ENCODE measurements at regions not wholly inside any gene's neighbourhood (a gene's known extent, or its start where the extent isn't known, plus 50 kb on each side); places are given as distances from the start of the nearest gene placed in this dataset.

DNA sequence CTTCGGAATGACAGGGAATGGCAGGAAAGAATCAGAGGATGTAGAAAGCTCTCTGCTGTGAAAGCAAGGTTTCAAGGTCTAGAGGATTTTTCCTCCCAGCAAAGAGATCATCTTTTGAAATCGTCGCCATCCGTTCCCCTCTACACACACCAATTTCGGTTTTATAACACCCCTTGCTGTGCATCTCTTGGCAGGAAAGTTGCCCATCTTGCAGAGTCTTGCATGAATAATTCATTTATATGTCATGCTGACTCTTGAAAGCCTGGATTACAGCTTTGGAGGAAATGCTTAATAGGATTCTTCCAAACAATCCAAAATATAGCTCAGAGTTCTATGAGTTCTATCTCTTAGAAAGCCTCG lies 262.7 kb downstream of the CHL1 start:
- H3K27me3 Mint-ChIP-seq, result no peaks in the 10 kb centered on the region
- H3K27ac Mint-ChIP-seq, result no peak overlapping the region
- no peaks in the 10 kb centered on the region for H3K36me3 Mint-ChIP-seq (ENCODE audit: low read depth)
- no peak overlapping the region for H3K4me3 Mint-ChIP-seq
- no peaks in the 10 kb centered on the region for H3K4me1 Mint-ChIP-seq
- H3K9me3 Mint-ChIP-seq, result peaks cover 4% of the 10 kb centered on the region
- no peak for ATAC-seq (replicated peaks)

DNA sequence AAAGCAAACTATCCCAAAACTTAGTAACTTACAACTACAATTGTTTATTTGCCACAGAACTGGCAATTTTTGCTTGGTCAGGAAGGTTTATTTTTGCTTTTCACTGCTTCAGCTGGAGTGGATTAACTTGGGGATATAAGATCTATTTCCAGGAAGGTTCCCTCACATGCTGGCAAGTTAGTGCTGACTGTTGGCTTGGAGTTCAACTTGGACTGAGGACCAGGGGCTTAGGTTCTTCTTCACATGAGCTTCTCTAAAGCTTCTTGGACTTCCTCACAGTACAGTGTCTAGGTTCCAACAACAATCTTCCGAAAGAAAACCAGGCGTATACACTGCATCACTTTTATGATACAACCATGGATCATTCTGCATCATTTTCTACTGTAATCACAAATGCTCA lies 264.4 kb downstream of the CHL1 start:
- Mint-ChIP-seq H3K27me3 (no peaks in the 10 kb centered on the region), H3K27ac (no peak overlapping the region), H3K9me3 (peaks cover 4% of the 10 kb centered on the region), H3K4me3 (no peak overlapping the region), H3K36me3 (ENCODE audit: low read depth) (no peaks in the 10 kb centered on the region), H3K4me1 (no peaks in the 10 kb centered on the region)
- ATAC-seq (replicated peaks), result no peak

DNA sequence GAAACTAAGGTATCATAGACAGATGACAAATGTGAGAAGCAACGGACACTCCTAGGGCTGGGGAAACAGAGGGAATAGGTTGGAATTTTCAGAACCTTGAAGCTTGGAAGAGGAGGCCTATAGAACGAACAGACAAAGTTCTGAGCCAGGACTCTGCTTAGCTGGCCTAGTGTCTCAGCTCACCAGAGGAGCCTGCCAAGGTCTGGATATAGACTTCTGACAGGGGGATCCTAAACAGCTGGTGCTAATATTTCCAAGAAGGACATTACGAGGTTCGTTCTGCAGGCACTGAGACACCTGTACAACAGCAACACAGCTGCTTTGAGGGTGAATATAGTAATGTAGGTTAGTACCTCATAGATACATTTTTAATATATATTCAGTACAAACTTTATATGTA lies 266.3 kb downstream of the CHL1 start:
- no peak overlapping the region for H3K27ac Mint-ChIP-seq
- no peak for ATAC-seq (replicated peaks)
- H3K4me1 Mint-ChIP-seq, result no peaks in the 10 kb centered on the region
- no peaks in the 10 kb centered on the region for H3K27me3 Mint-ChIP-seq
- no peak overlapping the region for H3K4me3 Mint-ChIP-seq
- H3K9me3 Mint-ChIP-seq, result peaks cover 4% of the 10 kb centered on the region
- no peaks in the 10 kb centered on the region for H3K36me3 Mint-ChIP-seq (ENCODE audit: low read depth)

DNA sequence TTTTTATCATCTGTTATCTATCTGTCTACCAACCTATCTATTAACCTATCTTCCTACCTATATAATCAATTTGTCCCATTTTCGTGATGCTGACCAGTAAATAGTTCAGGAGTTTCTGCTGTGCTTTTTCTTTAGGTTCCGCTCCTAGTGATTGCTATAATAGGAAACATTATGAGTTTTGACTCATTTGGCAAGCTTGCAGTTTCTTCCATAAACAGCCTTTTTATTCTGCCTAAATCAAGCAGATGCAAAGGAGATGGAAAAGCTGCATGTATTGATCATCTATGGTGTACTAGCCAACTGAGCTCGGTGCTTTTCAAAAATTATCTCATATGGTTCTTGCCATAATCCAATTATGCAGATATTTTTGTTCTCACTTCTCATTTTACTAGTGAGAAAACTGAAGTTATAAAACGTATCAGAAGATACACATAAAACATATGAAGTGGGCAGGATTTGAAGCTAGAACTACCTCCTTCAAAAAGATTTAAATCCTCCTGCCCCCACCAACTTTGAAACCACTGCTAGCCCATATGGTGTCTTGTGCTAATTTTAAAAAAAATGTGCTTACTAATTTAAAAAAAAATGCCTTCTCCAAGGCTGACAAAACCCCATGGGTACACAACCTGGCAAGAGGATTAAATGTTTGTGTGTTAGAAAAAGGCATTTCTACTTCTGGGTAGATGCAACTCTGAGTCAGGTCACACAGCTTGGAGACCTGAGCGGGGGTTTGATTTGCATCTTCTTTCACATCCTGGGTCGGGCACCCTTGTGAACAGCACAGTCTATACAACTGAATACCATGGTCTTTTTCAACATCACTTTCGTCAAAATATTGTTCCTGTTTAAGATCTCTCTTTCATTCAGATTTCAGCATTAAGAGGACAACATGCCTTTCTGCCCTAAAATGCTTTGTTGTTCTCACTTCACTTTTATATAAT lies 267.0 kb downstream of the CHL1 start:
- Mint-ChIP-seq H3K27me3 (no peaks in the 10 kb centered on the region), H3K27ac (no peak overlapping the region), H3K4me3 (no peak overlapping the region), H3K36me3 (ENCODE audit: low read depth) (no peaks in the 10 kb centered on the region), H3K9me3 (peaks cover 4% of the 10 kb centered on the region), H3K4me1 (no peaks in the 10 kb centered on the region)
- ATAC-seq (replicated peaks), result no peak

DNA sequence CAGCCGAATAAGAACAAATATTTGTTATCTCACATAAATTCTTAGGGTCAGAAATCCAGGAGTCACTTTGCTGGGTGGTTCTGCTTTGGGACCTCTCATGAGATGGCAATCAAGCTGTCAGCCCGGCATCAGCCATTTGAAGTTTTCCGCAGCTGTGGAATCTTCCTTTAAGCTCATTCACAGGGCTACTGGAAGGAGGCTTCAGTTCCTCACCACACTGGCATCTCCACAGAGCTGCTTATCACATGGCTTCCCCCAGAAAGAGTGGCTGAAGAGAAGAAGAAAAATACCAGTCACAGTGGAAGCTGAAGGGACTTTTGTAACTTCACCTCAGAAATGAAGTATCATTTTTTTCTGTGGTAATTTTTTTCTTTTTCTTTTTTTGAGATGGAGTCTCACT lies 267.7 kb downstream of the CHL1 start:
- no peaks in the 10 kb centered on the region for H3K4me1 Mint-ChIP-seq
- no peak overlapping the region for H3K4me3 Mint-ChIP-seq
- H3K36me3 Mint-ChIP-seq (ENCODE audit: low read depth), result no peaks in the 10 kb centered on the region
- H3K27ac Mint-ChIP-seq, result no peak overlapping the region
- ATAC-seq (replicated peaks), result no peak
- no peaks in the 10 kb centered on the region for H3K27me3 Mint-ChIP-seq
- peaks cover 3% of the 10 kb centered on the region for H3K9me3 Mint-ChIP-seq

DNA sequence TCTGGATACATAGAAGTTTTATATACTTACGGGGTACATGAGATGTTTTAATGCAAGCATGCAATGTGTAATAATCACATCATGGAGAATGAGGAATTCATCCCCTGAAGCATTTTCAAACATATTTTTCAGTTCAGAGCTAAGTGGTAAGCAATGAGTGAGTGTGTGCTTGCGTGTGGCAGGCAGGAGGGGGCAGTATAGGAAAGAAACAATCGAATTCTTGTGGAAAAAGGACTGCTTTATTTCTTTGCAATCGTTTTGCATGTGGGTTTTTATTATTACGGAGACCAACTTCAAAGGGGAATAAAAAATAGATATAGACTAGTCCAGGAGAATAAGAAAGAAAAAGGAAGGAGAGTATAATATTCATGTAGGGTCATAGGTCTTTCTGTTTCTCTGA lies 271.6 kb downstream of the CHL1 start:
- Mint-ChIP-seq H3K4me1 (no peaks in the 10 kb centered on the region), H3K27me3 (no peaks in the 10 kb centered on the region), H3K36me3 (ENCODE audit: low read depth) (no peaks in the 10 kb centered on the region)

DNA sequence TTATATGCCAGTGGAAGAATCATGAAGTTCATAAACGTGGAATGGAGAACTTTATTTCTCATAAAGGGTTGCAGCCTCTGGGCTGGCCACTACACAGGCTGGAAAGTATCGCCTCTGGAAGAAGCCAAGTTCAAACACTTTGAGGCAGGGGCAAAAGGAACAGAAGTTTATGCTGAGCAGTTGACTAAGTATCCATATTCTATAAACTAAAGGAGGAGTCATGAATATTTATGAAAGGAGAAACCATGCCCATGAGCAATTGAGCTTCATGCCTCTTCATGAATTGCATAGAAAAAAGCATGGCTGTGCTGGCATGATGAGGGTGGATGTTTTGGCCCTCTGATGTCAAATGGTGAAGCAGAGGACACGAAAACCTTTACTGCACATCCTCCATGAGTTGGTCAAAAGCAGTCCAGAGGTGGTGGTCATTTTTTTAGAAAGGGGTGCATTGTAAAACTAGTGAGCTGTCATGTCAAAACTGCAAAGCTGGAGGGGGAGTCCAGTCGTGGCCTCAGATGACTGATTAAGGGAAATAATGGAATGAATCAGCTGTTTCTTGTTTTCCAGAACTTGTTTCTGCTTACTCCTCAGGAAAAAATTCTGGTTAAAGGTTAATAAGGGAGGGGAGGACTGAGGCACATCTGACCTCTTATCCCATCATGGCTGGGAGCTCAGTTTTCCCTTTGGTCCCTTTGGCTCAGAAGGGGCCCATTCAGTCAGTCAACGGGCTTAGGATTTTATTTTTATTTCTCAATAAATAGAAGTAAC lies 276.7 kb downstream of the CHL1 start:
- H3K27me3 Mint-ChIP-seq, result no peaks in the 10 kb centered on the region
- H3K36me3 Mint-ChIP-seq (ENCODE audit: low read depth), result no peaks in the 10 kb centered on the region
- H3K4me3 Mint-ChIP-seq, result no peak overlapping the region
- ATAC-seq (replicated peaks), result no peak
- no peak overlapping the region for H3K27ac Mint-ChIP-seq
- H3K9me3 Mint-ChIP-seq, result peaks cover 15% of the 10 kb centered on the region
- no peaks in the 10 kb centered on the region for H3K4me1 Mint-ChIP-seq

More for the DNA sequence above, 271.6 kb downstream of the CHL1 start:
- Mint-ChIP-seq H3K27ac (no peak overlapping the region), H3K4me3 (no peak overlapping the region), H3K9me3 (peaks cover 5% of the 10 kb centered on the region)
- no peak for ATAC-seq (replicated peaks)

DNA sequence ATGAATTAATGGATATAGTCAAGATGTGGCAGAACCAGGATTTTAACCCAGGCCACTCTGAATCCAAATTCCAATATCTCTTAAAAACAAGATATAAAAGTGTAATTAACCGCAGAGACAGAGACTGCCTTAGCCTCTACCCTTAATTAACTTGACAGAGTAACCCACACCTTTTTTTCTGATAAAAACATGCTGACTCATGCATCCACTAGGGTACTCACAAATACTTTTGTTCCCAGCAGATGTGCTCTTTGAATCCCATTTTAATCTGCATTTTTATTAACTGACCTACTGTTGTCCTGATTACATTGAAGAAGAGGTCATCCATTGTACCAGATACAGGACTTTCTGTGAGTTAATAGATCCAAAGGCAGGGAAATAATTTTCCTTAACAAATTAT lies 278.3 kb downstream of the CHL1 start:
- no peaks in the 10 kb centered on the region for H3K27me3 Mint-ChIP-seq
- no peaks in the 10 kb centered on the region for H3K36me3 Mint-ChIP-seq (ENCODE audit: low read depth)
- no peak overlapping the region for H3K27ac Mint-ChIP-seq
- H3K9me3 Mint-ChIP-seq, result peaks cover 23% of the 10 kb centered on the region
- no peak overlapping the region for H3K4me3 Mint-ChIP-seq
- ATAC-seq (replicated peaks), result no peak
- H3K4me1 Mint-ChIP-seq, result no peaks in the 10 kb centered on the region

DNA sequence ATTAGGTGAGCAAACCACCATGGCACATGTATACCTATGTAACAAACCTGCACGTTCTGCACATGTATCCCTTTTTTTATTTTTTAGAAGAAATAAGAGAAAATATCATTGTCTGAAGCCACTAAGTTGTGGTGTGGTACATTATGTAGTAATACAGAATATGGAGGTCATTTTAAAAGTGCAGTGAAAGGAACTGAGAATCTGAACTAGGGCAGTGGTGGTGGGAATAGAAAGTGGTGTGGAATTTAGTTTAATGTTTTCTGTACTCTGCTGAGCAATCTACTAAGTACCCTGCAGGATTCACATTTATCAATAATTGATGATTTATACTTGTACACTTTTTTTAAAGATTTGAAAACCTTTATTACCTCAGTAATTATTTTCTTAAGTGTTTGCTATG lies 283.5 kb downstream of the CHL1 start:
- Mint-ChIP-seq H3K4me1 (no peaks in the 10 kb centered on the region), H3K9me3 (peaks cover 18% of the 10 kb centered on the region), H3K4me3 (no peak overlapping the region), H3K27me3 (no peaks in the 10 kb centered on the region), H3K27ac (no peak overlapping the region), H3K36me3 (ENCODE audit: low read depth) (no peaks in the 10 kb centered on the region)
- no peak for ATAC-seq (replicated peaks)

DNA sequence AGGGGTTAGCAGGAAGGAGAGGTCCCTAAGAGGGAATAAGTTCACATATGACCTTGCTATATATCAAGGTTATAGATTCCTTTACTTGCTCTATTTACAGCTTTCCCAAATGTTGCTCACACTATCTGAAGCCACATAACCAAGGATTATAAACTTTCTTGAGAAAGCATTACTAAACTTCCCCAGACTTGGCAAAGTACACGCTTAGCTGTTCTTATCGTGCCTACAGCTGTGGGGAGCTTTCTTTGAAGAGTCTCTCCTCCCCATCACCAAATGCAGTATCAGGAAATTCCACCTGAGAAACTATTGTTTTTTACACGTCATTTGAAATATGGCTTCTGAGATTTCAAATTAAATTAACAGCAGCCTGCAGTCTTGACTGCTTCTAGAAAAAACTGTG lies 284.5 kb downstream of the CHL1 start:
- H3K4me1 Mint-ChIP-seq, result no peaks in the 10 kb centered on the region
- no peak overlapping the region for H3K4me3 Mint-ChIP-seq
- peaks cover 18% of the 10 kb centered on the region for H3K9me3 Mint-ChIP-seq
- no peaks in the 10 kb centered on the region for H3K36me3 Mint-ChIP-seq (ENCODE audit: low read depth)
- no peak overlapping the region for H3K27ac Mint-ChIP-seq
- no peak for ATAC-seq (replicated peaks)
- no peaks in the 10 kb centered on the region for H3K27me3 Mint-ChIP-seq

DNA sequence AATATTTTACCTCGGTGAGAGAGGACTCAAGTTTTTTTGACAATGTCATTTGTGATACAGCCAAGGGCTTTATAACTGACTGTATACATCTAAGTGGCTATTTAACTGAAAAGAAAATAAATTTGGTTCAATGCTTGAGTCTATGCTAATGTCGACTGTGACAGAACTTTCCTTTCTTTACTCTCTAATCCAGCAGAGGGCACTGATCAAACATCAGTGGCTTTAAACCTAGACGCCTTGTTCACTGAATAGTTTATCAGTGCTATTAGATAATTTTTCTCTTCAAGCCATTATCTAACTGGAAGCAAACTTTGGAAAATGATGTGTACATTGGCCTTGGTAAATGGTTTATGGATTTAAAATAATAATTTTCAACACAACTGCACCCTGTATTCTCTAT lies 285.1 kb downstream of the CHL1 start:
- H3K27me3 Mint-ChIP-seq, result no peaks in the 10 kb centered on the region
- H3K4me3 Mint-ChIP-seq, result no peak overlapping the region
- H3K36me3 Mint-ChIP-seq (ENCODE audit: low read depth), result no peaks in the 10 kb centered on the region
- no peak overlapping the region for H3K27ac Mint-ChIP-seq
- no peaks in the 10 kb centered on the region for H3K4me1 Mint-ChIP-seq
- ATAC-seq (replicated peaks), result no peak
- peaks cover 18% of the 10 kb centered on the region for H3K9me3 Mint-ChIP-seq

DNA sequence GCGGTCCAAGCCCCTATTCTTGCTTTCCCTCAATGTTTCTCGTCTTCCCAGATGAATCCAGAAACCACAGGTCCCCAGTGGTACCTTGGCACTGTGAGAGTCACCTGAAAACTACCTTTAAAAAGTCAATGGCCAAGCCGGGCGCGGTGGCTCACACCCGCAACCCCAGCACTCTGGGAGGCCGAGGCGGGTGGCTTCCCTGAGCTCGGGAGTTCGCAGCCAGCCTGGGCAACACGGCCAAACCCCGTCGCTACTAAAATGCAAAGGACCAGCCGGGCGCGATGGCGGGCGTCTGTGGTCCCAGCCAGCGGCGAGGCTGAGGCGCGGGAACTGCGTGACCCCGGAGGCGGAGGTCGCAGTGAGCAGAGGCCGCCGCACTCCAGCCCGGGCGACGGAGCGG lies 285.9 kb downstream of the CHL1 start:
- Mint-ChIP-seq H3K4me1 (no peaks in the 10 kb centered on the region), H3K4me3 (no peak overlapping the region), H3K27me3 (no peaks in the 10 kb centered on the region), H3K27ac (no peak overlapping the region), H3K9me3 (peaks cover 13% of the 10 kb centered on the region), H3K36me3 (ENCODE audit: low read depth) (no peaks in the 10 kb centered on the region)
- ATAC-seq (replicated peaks), result no peak

DNA sequence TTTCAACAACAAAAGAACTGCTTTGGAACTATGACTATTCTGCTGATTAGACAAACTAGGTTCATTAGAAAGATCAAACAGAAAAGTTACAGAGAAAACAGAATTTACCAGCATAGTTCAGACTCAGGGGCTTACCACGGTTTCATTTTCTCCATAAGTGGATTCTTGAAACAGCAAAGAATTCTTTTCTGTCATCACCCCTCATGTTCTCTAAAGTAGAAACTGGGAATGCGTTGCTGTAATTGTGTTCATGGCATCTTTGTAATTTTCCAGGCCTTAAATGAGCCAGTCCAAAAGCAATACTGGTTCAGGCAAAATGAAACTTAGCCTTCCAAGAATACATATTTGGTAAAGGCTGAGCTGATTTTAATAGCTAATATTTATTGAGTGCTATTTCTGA lies 287.8 kb downstream of the CHL1 start:
- no peaks in the 10 kb centered on the region for H3K36me3 Mint-ChIP-seq (ENCODE audit: low read depth)
- H3K4me3 Mint-ChIP-seq, result no peak overlapping the region
- H3K9me3 Mint-ChIP-seq, result peaks cover 3% of the 10 kb centered on the region
- H3K27ac Mint-ChIP-seq, result no peak overlapping the region
- no peaks in the 10 kb centered on the region for H3K27me3 Mint-ChIP-seq
- H3K4me1 Mint-ChIP-seq, result no peaks in the 10 kb centered on the region
- no peak for ATAC-seq (replicated peaks)

DNA sequence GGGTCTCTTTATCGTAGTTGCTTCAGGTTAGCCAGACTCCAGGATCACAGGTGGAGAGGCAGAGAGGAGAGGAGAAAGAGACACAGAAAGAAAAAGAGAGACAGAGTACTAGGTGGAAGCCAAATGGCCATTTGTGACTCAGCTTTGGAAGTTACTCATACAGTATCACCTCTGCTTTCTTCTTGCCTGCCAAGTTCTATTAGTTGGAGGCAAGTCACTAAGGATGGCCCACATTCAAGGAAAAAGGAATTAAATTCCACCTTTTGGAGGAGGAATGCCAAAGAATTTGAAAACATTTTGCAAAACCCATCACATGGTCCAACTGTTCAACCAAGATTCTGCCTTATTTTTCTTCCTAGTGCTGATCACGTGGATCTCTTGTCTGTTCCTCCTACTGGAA lies 291.1 kb downstream of the CHL1 start:
- Mint-ChIP-seq H3K4me3 (no peak overlapping the region), H3K4me1 (no peaks in the 10 kb centered on the region), H3K27ac (no peak overlapping the region), H3K9me3 (no peaks in the 10 kb centered on the region), H3K36me3 (ENCODE audit: low read depth) (no peaks in the 10 kb centered on the region), H3K27me3 (no peaks in the 10 kb centered on the region)
- ATAC-seq (replicated peaks), result no peak

DNA sequence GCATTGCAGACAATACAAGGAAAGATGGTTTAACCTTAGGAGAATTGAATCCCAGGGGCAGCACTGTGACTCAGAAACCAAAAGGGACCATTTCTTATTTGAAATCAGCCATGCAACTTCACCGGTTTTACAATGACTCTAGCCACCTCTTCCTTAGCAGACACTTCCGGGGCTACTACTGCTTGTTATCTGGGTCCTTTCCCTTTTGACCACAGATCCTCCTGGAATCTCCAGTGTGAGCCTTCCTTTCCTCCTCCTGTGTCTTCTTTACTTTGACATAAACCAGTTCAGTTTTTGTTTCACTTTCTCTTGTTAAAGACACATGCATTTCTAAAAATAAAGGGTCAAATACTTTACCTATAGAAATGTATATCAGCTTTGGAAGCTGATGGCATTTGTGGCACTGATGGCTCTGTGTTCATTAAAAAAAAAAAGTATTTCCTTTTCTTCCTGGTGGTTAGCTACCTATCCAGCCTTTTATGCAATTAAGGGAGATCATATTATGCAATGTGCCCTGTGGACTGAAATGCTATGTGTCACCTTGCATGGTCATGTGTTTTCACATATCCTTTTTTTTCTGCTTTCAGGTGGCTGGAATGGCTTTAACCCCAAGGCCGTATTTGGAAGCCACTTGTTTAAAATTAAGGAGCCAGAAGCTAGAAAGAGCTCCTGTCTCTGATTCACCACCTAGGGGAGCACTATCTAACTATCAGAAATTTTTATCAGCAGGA lies 296.2 kb downstream of the CHL1 start:
- Mint-ChIP-seq H3K27me3 (no peaks in the 10 kb centered on the region), H3K36me3 (ENCODE audit: low read depth) (no peaks in the 10 kb centered on the region), H3K9me3 (peaks cover 4% of the 10 kb centered on the region), H3K4me3 (no peak overlapping the region), H3K4me1 (no peaks in the 10 kb centered on the region), H3K27ac (no peak overlapping the region)
- ATAC-seq (replicated peaks), result no peak
